LNCaP clone FGC (cell line): ENCODE measurements at regions not wholly inside any gene's neighbourhood (a gene's known extent, or its start where the extent isn't known, plus 50 kb on each side); places are given as distances from the start of the nearest gene placed in this dataset.

Experiments
- DNase-seq: peaks from one replicate; pipeline ENCODE4 v3.0.0-alpha.2; 2011; ENCODE audit warnings: low read depth
- H3K4me3 ChIP-seq: 2 replicates; pipeline ENCODE4 v1.5.1; 2011; ENCODE audit warnings: mild to moderate bottlenecking, low read depth, low read length, control low read depth
- TF ChIP-seq, protein P1 (sequence below): IDR thresholded peaks from 2 replicates; pipeline ENCODE4 v1.5.1; 2012; ENCODE audit warnings: mild to moderate bottlenecking; ENCODE audit not compliant: control insufficient read depth, insufficient read depth; ENCODE audit errors: extremely low read depth

DNA sequence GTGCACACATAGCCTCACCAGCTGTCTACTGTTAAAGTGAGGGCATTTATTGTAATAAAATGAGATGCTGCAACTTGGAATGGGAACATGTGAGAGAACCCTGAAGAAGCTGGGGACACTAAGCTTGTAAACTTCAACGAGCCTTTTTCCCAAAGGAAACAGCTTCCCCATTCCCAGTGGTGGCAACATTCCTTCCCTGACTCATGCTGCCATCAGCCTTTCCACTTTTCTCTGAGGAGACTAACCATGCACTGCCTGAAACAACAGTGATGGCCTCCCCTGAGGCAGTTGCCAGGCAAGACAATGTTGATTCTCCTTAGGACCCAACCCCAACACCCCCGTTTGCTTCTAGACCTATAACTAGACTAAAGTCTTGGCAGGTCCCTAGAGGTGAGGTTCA lies 928.3 kb downstream of the GLUD2 start:
- TF ChIP-seq, protein P1, sequence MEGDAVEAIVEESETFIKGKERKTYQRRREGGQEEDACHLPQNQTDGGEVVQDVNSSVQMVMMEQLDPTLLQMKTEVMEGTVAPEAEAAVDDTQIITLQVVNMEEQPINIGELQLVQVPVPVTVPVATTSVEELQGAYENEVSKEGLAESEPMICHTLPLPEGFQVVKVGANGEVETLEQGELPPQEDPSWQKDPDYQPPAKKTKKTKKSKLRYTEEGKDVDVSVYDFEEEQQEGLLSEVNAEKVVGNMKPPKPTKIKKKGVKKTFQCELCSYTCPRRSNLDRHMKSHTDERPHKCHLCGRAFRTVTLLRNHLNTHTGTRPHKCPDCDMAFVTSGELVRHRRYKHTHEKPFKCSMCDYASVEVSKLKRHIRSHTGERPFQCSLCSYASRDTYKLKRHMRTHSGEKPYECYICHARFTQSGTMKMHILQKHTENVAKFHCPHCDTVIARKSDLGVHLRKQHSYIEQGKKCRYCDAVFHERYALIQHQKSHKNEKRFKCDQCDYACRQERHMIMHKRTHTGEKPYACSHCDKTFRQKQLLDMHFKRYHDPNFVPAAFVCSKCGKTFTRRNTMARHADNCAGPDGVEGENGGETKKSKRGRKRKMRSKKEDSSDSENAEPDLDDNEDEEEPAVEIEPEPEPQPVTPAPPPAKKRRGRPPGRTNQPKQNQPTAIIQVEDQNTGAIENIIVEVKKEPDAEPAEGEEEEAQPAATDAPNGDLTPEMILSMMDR = no peak
- no peak overlapping the region for H3K4me3 ChIP-seq
- DNase-seq = no peak

DNA sequence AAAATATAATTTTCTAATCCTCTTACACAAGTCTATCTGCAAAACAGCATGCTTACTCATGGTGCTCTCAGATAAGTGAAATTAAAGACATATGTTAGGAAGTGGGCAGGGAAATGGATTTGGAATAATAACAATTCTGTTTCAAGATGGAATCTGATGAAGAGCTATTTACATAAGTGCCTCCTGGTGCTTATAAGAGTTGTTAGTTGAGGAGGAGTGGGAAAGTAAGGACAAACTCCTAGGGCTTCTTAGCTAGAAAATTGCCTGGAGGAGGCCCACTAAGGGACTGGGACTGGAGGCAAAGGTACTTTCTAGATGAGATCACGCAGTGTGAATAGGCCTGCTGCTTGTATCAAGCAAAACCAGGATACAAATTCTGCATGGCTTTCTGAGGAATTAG lies 939.8 kb downstream of the GLUD2 start:
- TF ChIP-seq, protein P1 = no peak
- no peak overlapping the region for H3K4me3 ChIP-seq
- no peak for DNase-seq

DNA sequence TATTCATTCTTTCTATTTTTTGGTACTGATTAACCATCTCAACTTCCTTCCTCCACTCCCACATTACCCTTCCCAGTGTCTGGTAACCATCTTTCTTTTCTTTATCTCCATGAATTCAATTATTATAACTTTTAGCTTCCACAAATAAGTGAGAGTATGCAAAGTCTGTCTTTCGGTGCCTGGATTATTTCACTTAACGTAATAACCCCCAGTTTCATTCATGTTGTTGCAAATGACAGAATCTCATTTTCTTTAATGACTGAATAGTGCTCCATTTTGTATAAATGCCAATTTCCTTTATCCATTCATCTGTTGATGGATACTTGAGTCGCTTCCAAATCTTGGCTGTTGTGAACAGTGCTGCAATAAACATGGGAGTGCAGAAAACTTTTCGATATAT lies 940.4 kb downstream of the GLUD2 start:
- no peak overlapping the region for H3K4me3 ChIP-seq
- TF ChIP-seq, protein P1 = no peak
- no peak for DNase-seq

DNA sequence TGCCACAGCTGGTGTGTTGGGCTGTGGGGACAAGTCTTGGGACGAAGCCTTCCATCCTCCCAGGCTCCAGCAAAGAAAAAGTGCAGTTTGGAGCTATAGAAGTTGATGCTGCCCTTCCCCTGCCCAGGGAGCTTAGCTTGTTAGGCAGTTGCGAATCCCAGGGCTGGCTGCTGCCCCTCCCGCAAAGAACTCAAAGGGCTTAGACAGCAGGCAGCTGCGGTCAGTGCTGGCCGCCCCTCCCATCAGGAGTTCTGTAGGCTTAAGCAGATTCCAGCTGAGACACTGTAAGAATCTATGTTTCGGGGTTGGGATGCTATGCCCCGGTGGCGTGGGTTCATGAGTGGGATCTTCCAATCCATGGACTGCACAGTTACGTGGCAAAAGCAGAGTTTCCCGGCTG lies 956.7 kb downstream of the GLUD2 start:
- no peak for DNase-seq
- TF ChIP-seq, protein P1 = no peak

DNA sequence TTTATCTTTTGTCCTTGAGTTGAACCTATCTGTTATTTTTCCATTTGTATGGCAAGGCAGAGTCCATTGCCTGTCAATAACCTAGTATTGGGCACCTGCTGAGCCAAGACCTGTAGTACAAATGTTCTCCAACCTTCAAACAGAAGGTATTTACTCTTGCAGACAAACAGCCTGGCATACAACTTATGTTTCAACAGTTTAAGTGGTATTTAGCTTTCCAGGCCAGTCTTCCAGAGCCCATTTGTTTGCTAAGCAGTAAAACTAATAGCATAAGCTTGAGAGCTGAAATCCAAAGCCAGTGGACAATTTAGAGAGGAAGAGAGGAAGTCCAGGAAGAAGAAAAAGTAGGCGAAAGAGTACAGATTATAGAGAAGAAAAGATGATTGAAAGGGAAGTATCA lies 979.3 kb downstream of the GLUD2 start:
- H3K4me3 ChIP-seq = no peak overlapping the region
- peak; percentile 60 for DNase-seq
- TF ChIP-seq, protein P1 = no peak

More for the DNA sequence above, 956.7 kb downstream of the GLUD2 start:
- H3K4me3 ChIP-seq = no peak overlapping the region

DNA sequence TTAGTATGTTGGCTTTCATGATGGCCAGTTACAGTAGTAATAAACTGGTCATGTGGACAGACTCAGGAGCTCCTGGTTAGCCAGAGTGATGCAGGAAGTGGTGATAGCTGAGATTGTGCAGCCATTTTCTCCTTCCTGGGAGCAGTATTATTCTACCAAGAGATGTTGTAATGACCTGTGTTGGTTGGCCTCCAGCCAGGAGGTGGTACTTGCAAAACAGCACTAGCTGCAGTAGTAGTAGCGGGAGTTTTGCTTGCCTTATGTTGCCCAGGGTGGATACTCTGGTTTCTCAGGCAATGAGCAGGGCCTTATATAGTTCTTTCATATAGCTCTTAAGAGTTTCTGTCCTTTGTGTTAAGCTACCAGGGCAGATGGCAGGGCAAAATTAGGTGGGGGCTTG lies 998.8 kb downstream of the GLUD2 start:
- H3K4me3 ChIP-seq = no peak overlapping the region
- TF ChIP-seq, protein P1 = no peak
- DNase-seq = no peak

DNA sequence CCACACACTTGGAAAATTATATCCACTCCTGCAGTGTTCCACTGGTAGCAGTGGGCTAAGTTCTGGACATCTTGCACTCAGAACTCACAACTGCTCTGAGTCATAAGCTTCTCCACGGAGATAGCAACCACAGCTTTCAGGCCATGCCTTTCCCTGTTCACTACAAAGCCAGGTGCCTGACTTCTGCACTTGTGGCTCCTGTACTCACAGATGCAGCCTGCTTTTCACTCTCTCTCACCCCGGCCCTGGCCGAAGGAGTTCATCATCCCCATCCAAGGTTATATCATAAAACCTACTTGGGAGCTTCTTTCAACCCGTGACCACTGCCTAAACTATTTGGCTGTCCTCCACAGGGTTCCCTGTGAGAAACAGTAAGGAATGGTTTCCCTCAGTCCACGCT lies 999.4 kb downstream of the GLUD2 start:
- TF ChIP-seq, protein P1 = no peak
- no peak overlapping the region for H3K4me3 ChIP-seq
- DNase-seq = no peak
